ENCODE measurements at regions not wholly inside any gene's neighbourhood (a gene's known extent, or its start where the extent isn't known, plus 50 kb on each side); places are given as distances from the start of the nearest gene placed in this dataset.

DNA sequence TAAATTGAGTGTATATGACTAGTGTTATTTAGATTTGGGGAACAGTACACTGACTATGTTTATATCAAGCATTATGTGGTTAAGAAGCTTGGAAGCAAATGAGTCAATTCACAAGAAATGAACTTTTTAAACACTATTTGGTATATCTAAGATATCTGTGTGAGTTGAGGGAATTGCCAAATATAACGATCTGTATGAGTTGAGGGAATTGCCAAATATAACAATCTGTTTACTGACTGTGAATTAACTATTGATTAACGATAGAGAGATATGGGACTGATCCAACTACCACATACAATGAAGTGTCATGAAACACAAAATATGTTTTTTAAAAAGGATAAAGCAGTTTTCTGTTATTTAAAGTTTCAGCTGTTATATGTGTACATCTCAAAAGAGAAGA is 301.4 kb downstream of the TENT4A start:
- H3K4me3 ChIP-seq (ENCODE audit: low read depth, low read length) = no peak overlapping the region
- no peak overlapping the region for H3K27ac ChIP-seq
- no peaks in the 10 kb centered on the region for H3K36me3 ChIP-seq
- no peaks in the 10 kb centered on the region for H3K27me3 ChIP-seq (ENCODE audit: insufficient read depth, low read depth, severe bottlenecking)
- no peak for TF ChIP-seq CTCF (IDR thresholded peaks at IDR 0.05; ENCODE audit: low read depth, low read length)
- DNase-seq = no peak
- H3K9me3 ChIP-seq (ENCODE audit: severe bottlenecking) = no peaks in the 10 kb centered on the region

- Histone ChIP-seq H3K4me3 (ENCODE audit: low read depth, low read length) (no peak overlapping the region), H3K36me3 (no peaks in the 10 kb centered on the region), H3K27ac (no peak overlapping the region), H3K27me3 (ENCODE audit: insufficient read depth, low read depth, severe bottlenecking) (no peaks in the 10 kb centered on the region), H3K9me3 (ENCODE audit: severe bottlenecking) (peaks cover 3% of the 10 kb centered on the region)
- TF ChIP-seq CTCF (IDR thresholded peaks at IDR 0.05; ENCODE audit: low read depth, low read length) = peak; percentile 69
- peak; percentile 67 for DNase-seq
These were observed 302.5 kb downstream of the TENT4A start for GRCh38 chr5:7015586-7016256.

GRCh38 chr5:7016999-7017747 is 303.9 kb downstream of the TENT4A start:
- H3K27me3 ChIP-seq (ENCODE audit: insufficient read depth, low read depth, severe bottlenecking) = no peaks in the 10 kb centered on the region
- no peak overlapping the region for H3K4me3 ChIP-seq (ENCODE audit: low read depth, low read length)
- TF ChIP-seq CTCF (IDR thresholded peaks at IDR 0.05; ENCODE audit: low read depth, low read length) = no peak
- peaks cover 17% of the 10 kb centered on the region for H3K9me3 ChIP-seq (ENCODE audit: severe bottlenecking)
- H3K27ac ChIP-seq = peak overlapping the region; percentile 14; the same call in 1 of the 2 replicates
- no peaks in the 10 kb centered on the region for H3K36me3 ChIP-seq
- peak; percentile 74 for DNase-seq

- Histone ChIP-seq H3K27me3 (ENCODE audit: insufficient read depth, low read depth, severe bottlenecking) (no peaks in the 10 kb centered on the region), H3K36me3 (no peaks in the 10 kb centered on the region), H3K9me3 (ENCODE audit: severe bottlenecking) (peaks cover 27% of the 10 kb centered on the region), H3K4me3 (ENCODE audit: low read depth, low read length) (no peak overlapping the region), H3K27ac (no peak overlapping the region)
- TF ChIP-seq CTCF (IDR thresholded peaks at IDR 0.05; ENCODE audit: low read depth, low read length) = no peak
- DNase-seq = no peak
These were observed 305.0 kb downstream of the TENT4A start for GRCh38 chr5:7018198-7018597.

GRCh38 chr5:7018601-7019000 is 305.4 kb downstream of the TENT4A start:
- H3K27me3 ChIP-seq (ENCODE audit: insufficient read depth, low read depth, severe bottlenecking) = no peaks in the 10 kb centered on the region
- H3K36me3 ChIP-seq = no peaks in the 10 kb centered on the region
- H3K9me3 ChIP-seq (ENCODE audit: severe bottlenecking) = peaks cover 31% of the 10 kb centered on the region
- H3K4me3 ChIP-seq (ENCODE audit: low read depth, low read length) = no peak overlapping the region
- no peak for DNase-seq
- peak; percentile 38; the same call in 1 of the 2 replicates for TF ChIP-seq CTCF (IDR thresholded peaks at IDR 0.05; ENCODE audit: low read depth, low read length)
- no peak overlapping the region for H3K27ac ChIP-seq
